ENCODE measurements at regions not wholly inside any gene's neighbourhood (a gene's known extent, or its start where the extent isn't known, plus 50 kb on each side); places are given as distances from the start of the nearest gene placed in this dataset.

DNA sequence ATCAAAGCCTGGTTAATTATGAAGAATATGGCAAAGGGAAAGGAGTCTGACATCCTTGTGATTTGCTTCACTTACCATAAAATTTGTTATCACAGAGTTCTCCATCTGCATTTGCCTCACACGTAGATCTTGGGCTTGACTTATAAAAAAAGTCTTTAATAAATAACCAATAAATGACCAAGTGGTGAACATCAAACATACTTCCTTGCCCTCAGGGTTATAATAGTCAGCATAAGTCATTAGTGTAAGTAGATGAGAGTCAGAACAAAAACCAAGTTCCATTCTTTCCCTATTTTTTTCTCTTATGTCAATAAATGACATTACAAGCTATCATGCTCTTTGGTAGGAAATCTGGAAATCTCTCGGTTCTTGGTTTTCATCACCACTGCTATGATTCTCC is 635.4 kb upstream of the ATXN7L3B start:
- TF ChIP-seq, protein P1, sequence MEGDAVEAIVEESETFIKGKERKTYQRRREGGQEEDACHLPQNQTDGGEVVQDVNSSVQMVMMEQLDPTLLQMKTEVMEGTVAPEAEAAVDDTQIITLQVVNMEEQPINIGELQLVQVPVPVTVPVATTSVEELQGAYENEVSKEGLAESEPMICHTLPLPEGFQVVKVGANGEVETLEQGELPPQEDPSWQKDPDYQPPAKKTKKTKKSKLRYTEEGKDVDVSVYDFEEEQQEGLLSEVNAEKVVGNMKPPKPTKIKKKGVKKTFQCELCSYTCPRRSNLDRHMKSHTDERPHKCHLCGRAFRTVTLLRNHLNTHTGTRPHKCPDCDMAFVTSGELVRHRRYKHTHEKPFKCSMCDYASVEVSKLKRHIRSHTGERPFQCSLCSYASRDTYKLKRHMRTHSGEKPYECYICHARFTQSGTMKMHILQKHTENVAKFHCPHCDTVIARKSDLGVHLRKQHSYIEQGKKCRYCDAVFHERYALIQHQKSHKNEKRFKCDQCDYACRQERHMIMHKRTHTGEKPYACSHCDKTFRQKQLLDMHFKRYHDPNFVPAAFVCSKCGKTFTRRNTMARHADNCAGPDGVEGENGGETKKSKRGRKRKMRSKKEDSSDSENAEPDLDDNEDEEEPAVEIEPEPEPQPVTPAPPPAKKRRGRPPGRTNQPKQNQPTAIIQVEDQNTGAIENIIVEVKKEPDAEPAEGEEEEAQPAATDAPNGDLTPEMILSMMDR (IDR thresholded peaks at IDR 0.05; ENCODE audit: low read depth, low read length) = no peak
- Histone ChIP-seq H3K27ac (ENCODE audit: low read depth, low read length) (no peak overlapping the region), H3K9me3 (ENCODE audit: control insufficient read depth, insufficient read depth, low read length) (peaks cover 2% of the 10 kb centered on the region; the same call in 1 of the 2 replicates), H3K27me3 (ENCODE audit: control insufficient read depth, insufficient read depth, low read length) (no peaks in the 10 kb centered on the region), H3K4me3 (ENCODE audit: low read depth, low read length) (no peak overlapping the region)
- CTCF ChIA-PET = no interaction called here
- POLR2A ChIA-PET = no interaction called here
- DNase-seq (ENCODE audit: low read depth, low spot score) = no peak

DNA sequence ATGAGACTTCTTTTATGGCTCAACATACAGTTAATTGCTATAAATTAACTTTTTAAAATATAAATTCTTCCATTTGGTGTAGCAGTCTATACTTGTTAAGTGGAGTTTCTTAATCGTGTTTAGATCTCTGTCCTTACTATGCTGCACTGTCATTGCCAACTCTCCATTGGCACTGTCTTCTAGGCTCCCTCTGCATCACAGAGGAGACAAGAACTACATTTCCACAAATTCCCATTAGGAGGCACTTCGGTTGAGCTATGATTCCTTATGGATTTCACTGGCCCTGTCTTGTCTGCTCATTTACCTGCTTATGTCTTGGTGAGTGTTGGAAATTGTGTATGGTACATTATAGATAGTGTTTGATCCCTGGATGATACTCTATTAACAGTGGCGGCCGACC is 630.9 kb upstream of the ATXN7L3B start:
- Histone ChIP-seq H3K4me3 (ENCODE audit: low read depth, low read length) (no peak overlapping the region), H3K9me3 (ENCODE audit: control insufficient read depth, insufficient read depth, low read length) (peaks cover 3% of the 10 kb centered on the region; the same call in 1 of the 2 replicates), H3K27me3 (ENCODE audit: control insufficient read depth, insufficient read depth, low read length) (no peaks in the 10 kb centered on the region), H3K27ac (ENCODE audit: low read depth, low read length) (no peak overlapping the region)
- no peak for DNase-seq (ENCODE audit: low read depth, low spot score)
- ChIA-PET POLR2A (no interaction called here), CTCF (no interaction called here)
- TF ChIP-seq, protein P1 (IDR thresholded peaks at IDR 0.05; ENCODE audit: low read depth, low read length) = no peak

DNA sequence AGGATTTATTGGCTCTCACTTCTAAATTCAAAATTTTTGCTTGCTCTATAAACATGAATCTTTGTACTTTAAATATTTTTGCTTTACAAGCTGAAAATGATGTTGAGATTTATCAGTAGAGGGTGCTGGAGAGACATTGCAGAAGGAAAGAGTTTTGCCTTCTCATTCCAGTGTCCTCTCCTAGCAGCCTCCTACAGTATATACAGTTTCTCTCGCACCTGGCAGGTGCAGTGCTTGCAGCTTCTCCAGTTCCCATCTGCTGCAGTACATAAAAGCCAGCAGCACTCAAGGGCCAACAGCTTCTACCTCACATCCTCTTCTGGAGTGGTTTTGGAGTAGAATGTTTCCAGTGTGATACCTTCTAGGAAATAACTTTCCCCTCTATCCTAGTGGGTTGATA is 601.8 kb upstream of the ATXN7L3B start:
- Histone ChIP-seq H3K27me3 (ENCODE audit: control insufficient read depth, insufficient read depth, low read length) (no peaks in the 10 kb centered on the region), H3K27ac (ENCODE audit: low read depth, low read length) (no peak overlapping the region), H3K4me3 (ENCODE audit: low read depth, low read length) (no peak overlapping the region), H3K9me3 (ENCODE audit: control insufficient read depth, insufficient read depth, low read length) (peaks cover 11% of the 10 kb centered on the region)
- ChIA-PET CTCF (no interaction called here), POLR2A (no interaction called here)
- TF ChIP-seq, protein P1 (IDR thresholded peaks at IDR 0.05; ENCODE audit: low read depth, low read length) = no peak
- DNase-seq (ENCODE audit: low read depth, low spot score) = no peak

DNA sequence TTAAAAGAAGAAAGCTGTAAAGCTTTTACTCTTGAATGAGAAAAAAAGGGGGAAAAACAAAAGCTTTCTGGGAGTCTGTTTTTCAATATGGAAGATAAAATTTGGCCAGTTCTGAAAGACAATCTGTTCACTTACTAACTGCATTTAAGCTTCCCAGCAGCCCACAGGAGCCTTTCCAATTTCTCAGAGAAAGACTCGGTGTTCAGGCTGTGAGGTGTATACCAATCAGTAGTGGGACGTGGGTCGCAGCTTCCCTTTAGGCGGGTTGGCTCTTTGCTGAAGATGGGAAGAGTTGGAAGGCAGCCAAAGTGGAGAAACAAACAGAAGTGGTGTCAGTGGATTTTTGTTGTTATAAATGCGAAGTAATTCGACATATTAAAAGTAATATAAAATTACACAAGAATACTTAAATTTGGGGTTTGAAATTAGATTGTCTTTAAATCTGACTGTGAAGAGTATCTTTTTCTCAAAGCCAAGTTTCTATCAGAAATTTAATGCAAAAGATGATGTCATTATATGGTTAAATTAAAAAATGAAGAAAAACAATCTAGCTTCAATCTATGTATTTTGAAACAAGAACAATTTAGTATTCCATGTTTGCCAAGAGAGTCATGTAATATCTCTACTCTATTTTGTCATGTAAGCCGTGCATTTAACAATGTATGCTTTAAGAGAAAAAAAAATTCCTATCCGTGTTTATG is 590.2 kb upstream of the ATXN7L3B start:
- DNase-seq (ENCODE audit: low read depth, low spot score) = no peak
- no peak overlapping the region for H3K27ac ChIP-seq (ENCODE audit: low read depth, low read length)
- H3K9me3 ChIP-seq (ENCODE audit: control insufficient read depth, insufficient read depth, low read length) = peaks cover 3% of the 10 kb centered on the region; the same call in 1 of the 2 replicates
- TF ChIP-seq, protein P1 (IDR thresholded peaks at IDR 0.05; ENCODE audit: low read depth, low read length) = no peak
- ChIA-PET CTCF (no interaction called here), POLR2A (no interaction called here)
- no peak overlapping the region for H3K4me3 ChIP-seq (ENCODE audit: low read depth, low read length)
- no peaks in the 10 kb centered on the region for H3K27me3 ChIP-seq (ENCODE audit: control insufficient read depth, insufficient read depth, low read length)

DNA sequence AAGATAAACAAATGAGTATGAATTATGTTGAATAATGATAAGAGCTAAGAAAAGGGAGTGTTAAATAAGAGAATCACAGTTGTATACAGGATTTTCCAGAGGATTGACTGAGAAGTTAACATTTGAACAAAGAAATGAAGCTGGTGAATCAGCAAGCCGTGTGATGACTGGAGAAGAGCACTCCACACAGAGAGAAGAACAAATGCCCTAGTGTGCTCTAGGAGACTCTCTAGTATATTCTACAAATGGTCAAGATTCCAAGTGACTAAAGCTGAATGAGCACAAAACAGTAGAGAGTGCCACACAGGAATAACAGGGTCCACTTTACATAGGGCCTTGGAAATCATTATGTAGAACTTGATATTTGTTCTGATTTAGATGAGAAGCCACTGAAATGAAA is 587.1 kb upstream of the ATXN7L3B start:
- DNase-seq (ENCODE audit: low read depth, low spot score) = no peak

More for the DNA sequence above, 587.1 kb upstream of the ATXN7L3B start:
- H3K4me3 ChIP-seq (ENCODE audit: low read depth, low read length) = no peak overlapping the region
- POLR2A ChIA-PET = no interaction called here
- no peak overlapping the region for H3K27ac ChIP-seq (ENCODE audit: low read depth, low read length)
- no peaks in the 10 kb centered on the region; the same call in 1 of the 2 replicates for H3K9me3 ChIP-seq (ENCODE audit: control insufficient read depth, insufficient read depth, low read length)
- CTCF ChIA-PET = no interaction called here
- TF ChIP-seq, protein P1 (IDR thresholded peaks at IDR 0.05; ENCODE audit: low read depth, low read length) = no peak
- no peaks in the 10 kb centered on the region for H3K27me3 ChIP-seq (ENCODE audit: control insufficient read depth, insufficient read depth, low read length)

All from AG04450 (cell line).